AG09309 (cell line): ENCODE measurements at regions not wholly inside any gene's neighbourhood (a gene's known extent, or its start where the extent isn't known, plus 50 kb on each side); places are given as distances from the start of the nearest gene placed in this dataset.
"Not testable (repeated sequence)": the region's sequence is repeated elsewhere in the genome, so short reads cannot be mapped to it uniquely, and the experiment has no call there.

Source experiments
- DNase-seq: peaks from one replicate; pipeline ENCODE4 v3.0.0-alpha.2; 2010; ENCODE audit warnings: low read depth
- H3K4me3 ChIP-seq: 2 replicates; pipeline ENCODE4 v1.5.1; 2011; ENCODE audit warnings: mild to moderate bottlenecking, low read depth, low read length, moderate library complexity; ENCODE audit not compliant: control insufficient read depth
- TF ChIP-seq, protein P1 (sequence below): IDR thresholded peaks from 2 replicates; pipeline ENCODE4 v1.5.1; 2011; ENCODE audit warnings: mild to moderate bottlenecking, low read depth, low read length, inconsistent platforms; ENCODE audit not compliant: insufficient read depth, control insufficient read depth; ENCODE audit errors: missing control alignments

DNA sequence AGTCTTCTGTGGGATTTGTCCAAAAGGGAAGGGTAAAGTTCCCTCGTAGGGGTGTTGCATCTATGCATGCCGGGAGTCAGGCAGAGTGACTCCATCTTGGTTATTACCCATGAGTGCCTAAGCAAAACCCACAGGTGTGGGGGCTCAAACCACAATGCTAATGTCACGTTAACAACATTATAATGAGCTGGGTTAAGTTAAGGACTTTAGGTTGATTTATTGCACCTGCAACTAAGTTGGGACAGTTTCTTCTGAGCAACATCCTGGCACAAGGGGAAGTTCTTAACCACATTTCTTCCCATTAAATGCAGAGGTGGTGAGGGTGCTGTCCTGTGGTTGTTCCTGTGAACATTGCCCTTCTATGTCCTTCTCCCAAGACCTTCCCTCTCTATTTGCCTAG is 1596.8 kb upstream of the SLC39A10 start:
- H3K4me3 ChIP-seq = no peak overlapping the region
- DNase-seq = no peak
- TF ChIP-seq, protein P1, sequence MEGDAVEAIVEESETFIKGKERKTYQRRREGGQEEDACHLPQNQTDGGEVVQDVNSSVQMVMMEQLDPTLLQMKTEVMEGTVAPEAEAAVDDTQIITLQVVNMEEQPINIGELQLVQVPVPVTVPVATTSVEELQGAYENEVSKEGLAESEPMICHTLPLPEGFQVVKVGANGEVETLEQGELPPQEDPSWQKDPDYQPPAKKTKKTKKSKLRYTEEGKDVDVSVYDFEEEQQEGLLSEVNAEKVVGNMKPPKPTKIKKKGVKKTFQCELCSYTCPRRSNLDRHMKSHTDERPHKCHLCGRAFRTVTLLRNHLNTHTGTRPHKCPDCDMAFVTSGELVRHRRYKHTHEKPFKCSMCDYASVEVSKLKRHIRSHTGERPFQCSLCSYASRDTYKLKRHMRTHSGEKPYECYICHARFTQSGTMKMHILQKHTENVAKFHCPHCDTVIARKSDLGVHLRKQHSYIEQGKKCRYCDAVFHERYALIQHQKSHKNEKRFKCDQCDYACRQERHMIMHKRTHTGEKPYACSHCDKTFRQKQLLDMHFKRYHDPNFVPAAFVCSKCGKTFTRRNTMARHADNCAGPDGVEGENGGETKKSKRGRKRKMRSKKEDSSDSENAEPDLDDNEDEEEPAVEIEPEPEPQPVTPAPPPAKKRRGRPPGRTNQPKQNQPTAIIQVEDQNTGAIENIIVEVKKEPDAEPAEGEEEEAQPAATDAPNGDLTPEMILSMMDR = no peak

DNA sequence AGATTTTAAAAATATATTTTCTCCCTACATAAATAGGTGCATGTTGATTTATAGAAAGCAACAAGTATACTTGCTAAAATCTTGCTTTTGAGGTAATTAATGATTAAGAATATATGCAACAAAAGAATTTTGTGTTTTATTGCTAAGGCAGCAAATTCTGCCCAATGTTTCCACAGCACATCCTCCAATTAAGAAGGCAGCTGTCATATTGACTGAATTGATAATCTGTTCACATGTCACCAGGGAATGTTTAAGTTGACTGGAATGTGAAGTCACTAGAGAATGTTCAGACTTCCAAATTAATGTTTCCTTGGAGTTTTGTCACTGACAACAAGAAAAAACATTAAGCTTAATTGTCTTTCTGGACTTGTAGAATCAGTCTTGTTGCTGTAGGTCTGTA is 1602.7 kb upstream of the SLC39A10 start:
- DNase-seq = no peak
- no peak overlapping the region for H3K4me3 ChIP-seq
- TF ChIP-seq, protein P1 = no peak

GRCh38 chr2:194044321-194044720 is 1612.7 kb upstream of the SLC39A10 start:
- no peak overlapping the region for H3K4me3 ChIP-seq
- no peak for DNase-seq
- TF ChIP-seq, protein P1 = no peak

GRCh38 chr2:194021130-194021529 is 1635.9 kb upstream of the SLC39A10 start:
- H3K4me3 ChIP-seq, DNase-seq: not testable (repeated sequence)

GRCh38 chr2:194020155-194020554 is 1636.9 kb upstream of the SLC39A10 start:
- DNase-seq = no peak
- H3K4me3 ChIP-seq = no peak overlapping the region
- TF ChIP-seq, protein P1 = no peak

GRCh38 chr2:194015751-194016150 is 1641.3 kb upstream of the SLC39A10 start:
- no peak overlapping the region for H3K4me3 ChIP-seq
- TF ChIP-seq, protein P1 = no peak
- DNase-seq = no peak

DNA sequence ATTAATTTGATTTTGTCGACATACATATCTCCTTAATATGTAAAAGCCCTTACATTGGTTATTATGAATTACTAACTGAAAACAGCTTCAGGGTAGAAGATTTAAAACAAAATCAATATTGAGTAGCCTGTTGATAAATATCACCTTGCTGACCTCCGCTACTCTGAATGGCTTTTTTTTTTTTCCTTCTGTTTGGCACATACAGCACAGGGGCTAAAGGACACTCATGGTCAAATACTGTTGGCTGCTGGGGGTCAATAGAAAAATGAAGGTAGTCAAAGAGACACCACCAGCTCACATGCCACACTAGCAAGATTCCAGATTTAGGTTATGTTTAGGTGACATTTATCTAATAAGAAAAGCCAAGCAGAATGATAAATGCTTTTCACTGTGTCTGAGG is 1642.4 kb upstream of the SLC39A10 start:
- TF ChIP-seq, protein P1 = no peak
- no peak overlapping the region for H3K4me3 ChIP-seq

More for the DNA sequence above, 1642.4 kb upstream of the SLC39A10 start:
- DNase-seq = no peak
